A549 (cell line): ENCODE measurements at regions not wholly inside any gene's neighbourhood (a gene's known extent, or its start where the extent isn't known, plus 50 kb on each side); places are given as distances from the start of the nearest gene placed in this dataset.

Experiments used
- BHLHE40 ChIP-seq: IDR thresholded peaks from 2 replicates; pipeline ENCODE4 v1.6.1; 2012; ENCODE audit warnings: low read depth, low read length, inconsistent platforms
- CTCF ChIP-seq: fragments of >200 bp; sonication (Bioruptor Twin); formaldehyde crosslinking; IDR thresholded peaks from 3 replicates; pipeline ENCODE4 v1.5.1; 2016
- EHMT2 ChIP-seq: fragments of 200-600 bp; sonication (generic); IDR thresholded peaks from 2 replicates; pipeline ENCODE4 v1.6.1; 2016; ENCODE audit warnings: antibody characterized with exemption, low read depth, mild to moderate bottlenecking, moderate library complexity
- EP300 ChIP-seq, 2 experiments: fragments of >200 bp; sonication (Bioruptor Twin); formaldehyde crosslinking; IDR thresholded peaks; 2 replicates in 1 of 2; 3 replicates in 1 of 2; pipeline ENCODE4 v1.6.1; 2016 to 2017
- HMGXB4 ChIP-seq: fragments of 250-450 bp; sonication (Bioruptor Pico); IDR thresholded peaks from 2 replicates; pipeline ENCODE4 v1.5.0; 2021; ENCODE audit warnings: mild to moderate bottlenecking, moderate library complexity, borderline replicate concordance
- KDM1A ChIP-seq: fragments of 200-600 bp; sonication (generic); IDR thresholded peaks from 2 replicates; pipeline ENCODE4 v1.6.1; 2016; ENCODE audit warnings: low read depth, mild to moderate bottlenecking
- NPAS2 ChIP-seq: fragments of 250-450 bp; sonication (Bioruptor Pico); IDR thresholded peaks from 2 replicates; pipeline ENCODE4 v1.8.0; 2022; ENCODE audit warnings: mild to moderate bottlenecking, moderate library complexity, borderline replicate concordance
- PBX3 ChIP-seq: IDR thresholded peaks from 2 replicates; pipeline ENCODE4 v1.6.1; 2012
- POLR2A ChIP-seq: IDR thresholded peaks from 2 replicates; pipeline ENCODE4 v1.6.1; 2012; ENCODE audit warnings: mild to moderate bottlenecking, low read length
- SREBF2 ChIP-seq: fragments of 450-650 bp; IDR thresholded peaks from 2 replicates; pipeline ENCODE4 v1.6.1; 2014; ENCODE audit warnings: mild to moderate bottlenecking, moderate library complexity
- ZFP36 ChIP-seq: fragments of 450-650 bp; IDR thresholded peaks from 2 replicates; pipeline ENCODE4 v1.6.1; 2014; ENCODE audit warnings: borderline replicate concordance; ENCODE audit not compliant: partially characterized antibody

DNA sequence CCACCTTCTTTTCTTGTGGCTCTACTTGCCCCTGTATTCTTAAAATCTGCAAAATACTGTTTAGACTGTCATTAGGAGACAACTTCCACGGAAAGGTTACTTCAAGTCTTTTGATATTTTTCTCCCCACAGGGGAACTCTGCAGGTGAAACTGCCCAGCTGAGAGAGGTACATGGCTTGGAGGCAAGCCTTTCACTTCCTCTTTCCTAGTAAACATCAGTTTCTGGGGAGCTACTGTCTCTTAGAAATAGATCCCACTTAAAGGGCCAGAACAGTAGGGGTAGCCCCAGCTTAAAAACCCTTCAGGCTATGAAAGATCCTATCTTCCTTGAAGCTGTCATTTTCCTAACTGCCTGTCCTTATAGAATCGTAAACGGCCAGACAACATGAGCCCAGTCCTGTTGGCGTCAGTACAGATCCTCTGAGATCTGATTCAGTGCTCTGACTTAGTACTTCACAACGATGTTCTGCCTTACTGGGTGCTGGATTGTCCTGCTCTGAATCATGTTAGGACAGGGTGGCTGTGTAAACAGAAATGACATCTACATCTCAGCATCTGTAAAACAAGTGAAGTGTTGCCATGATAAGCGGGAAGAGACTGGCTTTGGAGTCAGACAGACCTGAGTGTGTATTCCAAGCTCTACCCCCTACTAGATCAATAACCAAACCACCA is 102.1 kb downstream of the ITIH6 start:
- TF ChIP-seq CTCF = no peak
- TF ChIP-seq NPAS2 (CRISPR knock-in tag) = no peak
- no peak for TF ChIP-seq BHLHE40
- no peak for TF ChIP-seq ZFP36
- no peak for TF ChIP-seq POLR2A
- TF ChIP-seq KDM1A = no peak
- no peak for TF ChIP-seq EHMT2
- no peak for TF ChIP-seq EP300 (IDR thresholded peaks at IDR 0.05)
- TF ChIP-seq PBX3 = no peak
- TF ChIP-seq HMGXB4 = no peak
- TF ChIP-seq SREBF2 = no peak
